WTC11 (cell line): ENCODE measurements at regions not wholly inside any gene's neighbourhood (a gene's known extent, or its start where the extent isn't known, plus 50 kb on each side); places are given as distances from the start of the nearest gene placed in this dataset.

ENCODE experiments used
- AFF4 ChIP-seq: sonication (generic); formaldehyde crosslinking; IDR thresholded peaks from 2 replicates; pipeline ENCODE4 v1.8.1; 2023; ENCODE audit warnings: mild to moderate bottlenecking, missing genetic modification reagents, borderline replicate concordance
- ATF3 ChIP-seq: sonication (generic); formaldehyde crosslinking; conservative IDR thresholded peaks from 2 replicates; pipeline ENCODE4 v1.8.1; 2022; ENCODE audit warnings: mild to moderate bottlenecking, missing genetic modification reagents
- CBFB ChIP-seq: sonication (generic); formaldehyde crosslinking; IDR thresholded peaks from 2 replicates; pipeline ENCODE4 v1.8.1; 2022; ENCODE audit warnings: mild to moderate bottlenecking, low read depth, missing genetic modification reagents
- CDX4 ChIP-seq: fragments of 250-450 bp; sonication (Bioruptor Pico); IDR thresholded peaks from 2 replicates; pipeline ENCODE4 v1.9.0; 2021; ENCODE audit warnings: moderate library complexity, mild to moderate bottlenecking, inconsistent platforms, borderline replicate concordance
- CTCF ChIP-seq: fragments of 200-600 bp; IDR thresholded peaks from 2 replicates; pipeline ENCODE4 v1.8.0; 2022; ENCODE audit warnings: antibody characterized with exemption
- E2F4 ChIP-seq: sonication (generic); formaldehyde crosslinking; IDR thresholded peaks from 2 replicates; pipeline ENCODE4 v1.8.1; 2022; ENCODE audit warnings: low read depth, mild to moderate bottlenecking, moderate library complexity, missing genetic modification reagents, borderline replicate concordance
- ETV6 ChIP-seq: sonication (generic); formaldehyde crosslinking; IDR thresholded peaks from 2 replicates; pipeline ENCODE4 v1.8.1; 2022; ENCODE audit warnings: mild to moderate bottlenecking, missing genetic modification reagents
- JUN ChIP-seq: sonication (generic); formaldehyde crosslinking; IDR thresholded peaks from 2 replicates; pipeline ENCODE4 v1.8.0; 2023; ENCODE audit warnings: mild to moderate bottlenecking, missing genetic modification reagents
- MYBL2 ChIP-seq: sonication (generic); formaldehyde crosslinking; IDR thresholded peaks from 2 replicates; pipeline ENCODE4 v1.8.1; 2023; ENCODE audit warnings: mild to moderate bottlenecking, moderate library complexity, missing genetic modification reagents
- RORB ChIP-seq: fragments of 250-450 bp; sonication (Bioruptor Pico); IDR thresholded peaks from 2 replicates; pipeline ENCODE4 v1.9.0; 2021; ENCODE audit warnings: mild to moderate bottlenecking
- ZNF138 ChIP-seq: sonication (generic); formaldehyde crosslinking; conservative IDR thresholded peaks from 2 replicates; pipeline ENCODE4 v1.8.1; 2022; ENCODE audit warnings: mild to moderate bottlenecking, moderate library complexity, missing genetic modification reagents
- ZNF219 ChIP-seq: sonication (generic); formaldehyde crosslinking; IDR thresholded peaks from 2 replicates; pipeline ENCODE4 v1.8.0; 2023; ENCODE audit warnings: missing genetic modification reagents, mild to moderate bottlenecking, borderline replicate concordance
- ZNF317 ChIP-seq: sonication (generic); formaldehyde crosslinking; IDR thresholded peaks from 2 replicates; pipeline ENCODE4 v1.8.1; 2023; ENCODE audit warnings: low read depth, mild to moderate bottlenecking, moderate library complexity, missing genetic modification reagents, borderline replicate concordance
- ZNF512 ChIP-seq: sonication (generic); formaldehyde crosslinking; IDR thresholded peaks from 2 replicates; pipeline ENCODE4 v1.8.1; 2022; ENCODE audit warnings: missing genetic modification reagents, borderline replicate concordance

- TF ChIP-seq MYBL2 (no peak), ATF3 (no peak), CTCF (no peak), ZNF219 (no peak), RORB (CRISPR knock-in tag) (no peak), ZNF138 (no peak), JUN (CRISPR knock-in tag) (no peak), AFF4 (CRISPR knock-in tag) (no peak), ZNF317 (CRISPR knock-in tag) (no peak), CBFB (CRISPR knock-in tag) (no peak), E2F4 (CRISPR knock-in tag) (no peak), CDX4 (CRISPR knock-in tag) (no peak), ZNF512 (CRISPR knock-in tag) (no peak), ETV6 (CRISPR knock-in tag) (no peak)
These were observed 191.0 kb downstream of the BRD1 start for GRCh38 chr22:49636649-49637048.
